IMR-90 (cell line): ENCODE measurements at regions not wholly inside any gene's neighbourhood (a gene's known extent, or its start where the extent isn't known, plus 50 kb on each side); places are given as distances from the start of the nearest gene placed in this dataset.

Experiments used
- ATAC-seq: fragments of 200-7000 bp; cut with Tn5 transposase; 2 replicates; pipeline ENCODE4 v1.9.1; 2020; ENCODE audit warnings: low read depth, mild to moderate bottlenecking, moderate library complexity
- BruUV-seq: library from RNA; stranded (reverse); fragments of 400-500 nt; replicated peaks from 2 replicates; lab custom pipeline; 2021; lab: Mats Ljungman, UMichigan
- CTCF ChIA-PET: fragments of 300-600 bp; formaldehyde crosslinking; extraction: SDS; loops from one replicate; lab custom pipeline; 2021; ENCODE audit warnings: antibody characterized with exemption; lab: Yijun Ruan, JAX
- POLR2A ChIA-PET: fragments of 300-600 bp; sonication (Branson Sonifier 250); formaldehyde crosslinking; loops from one replicate; lab custom pipeline; 2022; ENCODE audit warnings: antibody characterized with exemption; ENCODE audit not compliant: unreplicated experiment; lab: Charles Lee
- DNase-seq: peaks from one replicate; pipeline ENCODE4 v3.0.0; 2013
- H2AFZ ChIP-seq: replicated peaks from 2 replicates; pipeline ENCODE3; 2013; ENCODE audit warnings: low read length, mild to moderate bottlenecking; ENCODE audit not compliant: poor library complexity
- H2AK5ac ChIP-seq: 2 replicates; pipeline ENCODE4 v1.6.1; 2013; ENCODE audit warnings: low read depth, low read length, inconsistent platforms
- H2AK9ac ChIP-seq: replicated peaks from 2 replicates; pipeline ENCODE3; 2013; ENCODE audit warnings: mild to moderate bottlenecking, low read depth, low read length, moderate library complexity; ENCODE audit not compliant: poor library complexity
- H2BK120ac ChIP-seq: 2 replicates; pipeline ENCODE4 v1.6.1; 2013; ENCODE audit warnings: low read depth, low read length, inconsistent platforms
- H2BK15ac ChIP-seq: 3 replicates; pipeline ENCODE4 v1.6.1; 2013; ENCODE audit warnings: low read depth, low read length, inconsistent platforms
- H2BK20ac ChIP-seq: 2 replicates; pipeline ENCODE4 v1.6.1; 2013; ENCODE audit warnings: low read depth, mild to moderate bottlenecking, inconsistent platforms, low read length, moderate library complexity
- H2BK5ac ChIP-seq: 2 replicates; pipeline ENCODE4 v1.6.1; 2013; ENCODE audit warnings: mild to moderate bottlenecking, low read depth, low read length, inconsistent platforms; ENCODE audit not compliant: poor library complexity, severe bottlenecking
- H3K14ac ChIP-seq: replicated peaks from 2 replicates; pipeline ENCODE4 v1.6.1; 2013; ENCODE audit warnings: low read depth, low read length, inconsistent platforms
- H3K18ac ChIP-seq: 2 replicates; pipeline ENCODE4 v1.6.1; 2013; ENCODE audit warnings: low read depth, low read length, control low read depth
- H3K23ac ChIP-seq: 2 replicates; pipeline ENCODE4 v1.6.1; 2013; ENCODE audit warnings: low read depth, low read length, inconsistent platforms
- H3K27ac ChIP-seq: 2 replicates; pipeline ENCODE4 v1.5.1; 2013; ENCODE audit warnings: mild to moderate bottlenecking, control low read depth, low read length; ENCODE audit not compliant: insufficient read depth
- H3K27me3 ChIP-seq: 2 replicates; pipeline ENCODE4 v1.6.1; 2013; ENCODE audit warnings: low read length; ENCODE audit not compliant: control insufficient read depth, insufficient read depth
- H3K36me3 ChIP-seq: 2 replicates; pipeline ENCODE4 v1.6.1; 2013; ENCODE audit warnings: low read length, mixed read lengths; ENCODE audit not compliant: control insufficient read depth, insufficient read depth
- H3K4ac ChIP-seq: 2 replicates; pipeline ENCODE4 v1.6.1; 2013; ENCODE audit warnings: low read depth, low read length, inconsistent platforms
- H3K4me1 ChIP-seq: 2 replicates; pipeline ENCODE4 v1.6.1; 2013; ENCODE audit warnings: low read length, mixed read lengths; ENCODE audit not compliant: control insufficient read depth, insufficient read depth
- H3K4me2 ChIP-seq: 2 replicates; pipeline ENCODE4 v1.6.1; 2013; ENCODE audit warnings: low read depth, mild to moderate bottlenecking, control low read depth, low read length, moderate library complexity
- H3K4me3 ChIP-seq: 2 replicates; pipeline ENCODE4 v1.5.1; 2013; ENCODE audit warnings: low read depth, mild to moderate bottlenecking, control low read depth, low read length, moderate library complexity; ENCODE audit not compliant: insufficient read depth
- H3K56ac ChIP-seq: 2 replicates; pipeline ENCODE4 v1.6.1; 2013; ENCODE audit warnings: low read length, inconsistent platforms; ENCODE audit not compliant: insufficient read depth; ENCODE audit errors: extremely low read depth
- H3K79me1 ChIP-seq, 2 experiments: 2 replicates each; pipeline ENCODE4 v1.6.1; 2013; ENCODE audit warnings: low read length in 2 of 2, inconsistent platforms in 1 of 2, low read depth in 1 of 2
- H3K9ac ChIP-seq: 2 replicates; pipeline ENCODE4 v1.6.1; 2013; ENCODE audit warnings: low read depth, low read length, control low read depth
- H3K9me1 ChIP-seq: 2 replicates; pipeline ENCODE4 v1.6.1; 2013; ENCODE audit warnings: low read length, inconsistent platforms; ENCODE audit not compliant: insufficient read depth
- H3K9me3 ChIP-seq: 2 replicates; pipeline ENCODE4 v1.6.1; 2013; ENCODE audit warnings: low read length; ENCODE audit not compliant: control insufficient read depth, insufficient read depth
- H4K20me1 ChIP-seq: 2 replicates; pipeline ENCODE4 v1.6.1; 2013; ENCODE audit warnings: low read length, inconsistent platforms; ENCODE audit not compliant: insufficient read depth
- H4K5ac ChIP-seq: 2 replicates; pipeline ENCODE4 v1.6.1; 2013; ENCODE audit warnings: mild to moderate bottlenecking, low read depth, low read length, control low read depth
- H4K8ac ChIP-seq, 2 experiments: 2 replicates each; pipeline ENCODE4 v1.6.1; 2013; ENCODE audit warnings: low read depth in 2 of 2, low read length in 2 of 2, control low read depth in 1 of 2, inconsistent platforms in 1 of 2
- H4K91ac ChIP-seq: 2 replicates; pipeline ENCODE4 v1.6.1; 2013; ENCODE audit warnings: low read depth, low read length, inconsistent platforms; ENCODE audit not compliant: insufficient read depth
- BHLHE40 ChIP-seq: fragments of 150-350 bp; IDR thresholded peaks from 2 replicates; pipeline ENCODE4 v1.6.1; 2016; ENCODE audit warnings: mild to moderate bottlenecking, low read depth, low read length
- CEBPB ChIP-seq: IDR thresholded peaks from 2 replicates; pipeline ENCODE4 v1.6.1; 2012; ENCODE audit warnings: low read depth, low read length, improper control_type of control experiment
- CHD1 ChIP-seq: IDR thresholded peaks from 2 replicates; pipeline ENCODE4 v1.6.1; 2012; ENCODE audit warnings: low read depth, low read length, improper control_type of control experiment
- CTCF ChIP-seq: conservative IDR thresholded peaks from 2 replicates; pipeline ENCODE4 v1.5.1; 2012; ENCODE audit warnings: mild to moderate bottlenecking, low read depth, low read length, improper control_type of control experiment
- ELK1 ChIP-seq: fragments of 150-350 bp; IDR thresholded peaks from 2 replicates; pipeline ENCODE4 v1.6.1; 2016; ENCODE audit warnings: low read depth, mild to moderate bottlenecking, low read length, moderate library complexity, borderline replicate concordance
- FOS ChIP-seq: fragments of 150-350 bp; IDR thresholded peaks from 2 replicates; pipeline ENCODE4 v1.6.1; 2016; ENCODE audit warnings: low read depth, low read length
- MAFK ChIP-seq: IDR thresholded peaks from 2 replicates; pipeline ENCODE4 v1.6.1; 2012; ENCODE audit warnings: low read depth, low read length, improper control_type of control experiment
- MAZ ChIP-seq: IDR thresholded peaks from 2 replicates; pipeline ENCODE4 v1.6.1; 2012; ENCODE audit warnings: low read depth, mild to moderate bottlenecking, low read length, improper control_type of control experiment, moderate library complexity, borderline replicate concordance
- MXI1 ChIP-seq: IDR thresholded peaks from 2 replicates; pipeline ENCODE4 v1.6.1; 2012; ENCODE audit warnings: low read depth, mild to moderate bottlenecking, low read length, moderate library complexity, borderline replicate concordance
- NFE2L2 ChIP-seq: fragments of 150-350 bp; IDR thresholded peaks from 2 replicates; pipeline ENCODE4 v1.6.1; 2016; ENCODE audit warnings: low read depth, mild to moderate bottlenecking, low read length
- POLR2A ChIP-seq: IDR thresholded peaks from 2 replicates; pipeline ENCODE4 v1.6.1; 2012; ENCODE audit warnings: mild to moderate bottlenecking, low read depth, low read length
- RAD21 ChIP-seq: IDR thresholded peaks from 2 replicates; pipeline ENCODE4 v1.6.1; 2012; ENCODE audit warnings: low read length, improper control_type of control experiment
- RCOR1 ChIP-seq: IDR thresholded peaks from 2 replicates; pipeline ENCODE4 v1.6.1; 2012; ENCODE audit warnings: mild to moderate bottlenecking, low read length, improper control_type of control experiment; ENCODE audit not compliant: insufficient replicate concordance
- RFX5 ChIP-seq: IDR thresholded peaks from 2 replicates; pipeline ENCODE4 v1.8.0; 2012; ENCODE audit warnings: low read depth, mild to moderate bottlenecking, low read length, moderate library complexity
- SMC3 ChIP-seq: fragments of 150-350 bp; IDR thresholded peaks from 2 replicates; pipeline ENCODE4 v1.6.1; 2016; ENCODE audit warnings: low read depth, mild to moderate bottlenecking, antibody characterized with exemption, low read length, moderate library complexity
- USF2 ChIP-seq: fragments of 150-350 bp; IDR thresholded peaks from 2 replicates; pipeline ENCODE4 v1.6.1; 2017; ENCODE audit warnings: mild to moderate bottlenecking, antibody characterized with exemption, low read length, low read depth
- WGBS, 2 experiments: methylation state at CpG; one replicate each; pipeline versions ENCODE4 v1.1.5 to v1.1.7; 2013; ENCODE audit warnings: missing lambda C conversion rate in 2 of 2; ENCODE audit not compliant: insufficient read length in 1 of 2; ENCODE audit errors: extremely low coverage in 2 of 2; 5-methylcytosine and 5-hydroxymethylcytosine counted together
- dilution Hi-C: fragments of 300-500 bp; cut with HindIII; formaldehyde crosslinking; loops from one replicate; pipeline ENCODE4 v1.14.3; 2018; ENCODE audit warnings: low sequenced_read_pairs; ENCODE audit not compliant: unreplicated experiment
- in situ Hi-C: fragments of 300-500 bp; cut with MboI; formaldehyde crosslinking; loops from 3 replicates; pipeline ENCODE4 v1.14.3; 2019; ENCODE audit warnings: low sequenced_read_pairs, inconsistent platforms, mixed read lengths
- intact Hi-C: fragments of 100-400 bp; cut with micrococcal nuclease; formaldehyde crosslinking; loops from 2 replicates; pipeline ENCODE4 v1.10.0; 2022

- Histone ChIP-seq H2AK5ac (no peak overlapping the region), H3K27me3 (no peaks in the 10 kb centered on the region), H2BK120ac (no peak overlapping the region), H3K27ac (no peak overlapping the region), H2AFZ (no peak overlapping the region), H2BK5ac (no peak overlapping the region), H3K23ac (no peak overlapping the region), H4K91ac (no peak overlapping the region), H4K20me1 (no peaks in the 10 kb centered on the region), H3K9me1 (no peaks in the 10 kb centered on the region), H3K79me1 (no peaks in the 10 kb centered on the region), H2BK15ac (no peak overlapping the region), H4K8ac (no peak overlapping the region), H3K4me2 (no peak overlapping the region), H3K4ac (no peak overlapping the region), H3K9ac (no peak overlapping the region), H3K9me3 (0 out of 2 replicates have a peak, but pooled peaks cover 2% of the 10 kb centered on the region), H3K18ac (no peak overlapping the region), H2AK9ac (no peak overlapping the region), H4K5ac (no peak overlapping the region), H3K4me1 (no peaks in the 10 kb centered on the region), H2BK20ac (no peak overlapping the region), H3K4me3 (no peak overlapping the region), H3K14ac (no peak overlapping the region), H3K56ac (no peak overlapping the region), H3K36me3 (no peaks in the 10 kb centered on the region)
- BruUV-seq: no TSS peak
- TF ChIP-seq RCOR1 (no peak), FOS (no peak), CTCF (no peak), SMC3 (no peak), POLR2A (no peak), MAZ (no peak), ELK1 (no peak), USF2 (no peak), MAFK (no peak), NFE2L2 (no peak), CHD1 (no peak), RAD21 (no peak), MXI1 (no peak), CEBPB (no peak), RFX5 (no peak), BHLHE40 (no peak)
- ChIA-PET CTCF (interaction anchor here (0.7 kb wide), 1 partner anchor 54 kb away, joined by 3 read pairs; no protein-coding TSS in a partner anchor), POLR2A (no interaction called here)
- DNase-seq (no peak), ATAC-seq (no peak)
- no CpG with 5 or more reads among the region's 1 CpG for WGBS, 2 experiments
- dilution Hi-C loops (no loop called here), in situ Hi-C loops (no loop called here), intact Hi-C loops (no loop called here)
Measured at GRCh38 chr2:76387294-76387693, 676.6 kb upstream of the GCFC2 start.
